ENCODE measurements at regions not wholly inside any gene's neighbourhood (a gene's known extent, or its start where the extent isn't known, plus 50 kb on each side); places are given as distances from the start of the nearest gene placed in this dataset.

- no peaks in the 10 kb centered on the region for H3K36me3 ChIP-seq (ENCODE audit: insufficient read depth, low read length)
- ChIA-PET POLR2A (interaction anchor here (1.1 kb wide), 1 partner anchor 9 kb away, joined by 4 read pairs; no protein-coding TSS in a partner anchor), CTCF (ENCODE audit: unreplicated experiment) (no interaction called here)
- no peak overlapping the region for H2AFZ ChIP-seq (ENCODE audit: low read length)
- no peaks in the 10 kb centered on the region for H4K20me1 ChIP-seq (ENCODE audit: insufficient read depth, low read length)
- H3K9me2 ChIP-seq (ENCODE audit: insufficient read depth, low read length) = no peaks in the 10 kb centered on the region
- no peak for DNase-seq (ENCODE audit: low spot score)
- intact Hi-C loops (cut with micrococcal nuclease; ENCODE audit: unreplicated experiment) = no loop called here
- no peak overlapping the region for H3K27ac ChIP-seq (ENCODE audit: low read depth, low read length, poor library complexity, severe bottlenecking)
- no peak overlapping the region for H3K4me3 ChIP-seq (ENCODE audit: low read depth, low read length, poor library complexity, severe bottlenecking)
- TF ChIP-seq EZH2phosphoT487 (IDR thresholded peaks at IDR 0.05; ENCODE audit: borderline replicate concordance, low read depth, low read length) = no peak
- no peak for TF ChIP-seq CTCF (conservative IDR thresholded peaks at IDR 0.05; ENCODE audit: low read length)
- no peaks in the 10 kb centered on the region for H3K9me3 ChIP-seq (ENCODE audit: low read length)
- H3K79me2 ChIP-seq (ENCODE audit: insufficient read depth, low read depth, low read length) = no peaks in the 10 kb centered on the region
- BruUV-seq (replicated peaks) = no TSS peak
- no peaks in the 10 kb centered on the region for H3K4me1 ChIP-seq (ENCODE audit: insufficient read depth, low read length, poor library complexity, severe bottlenecking)
- H3K4me2 ChIP-seq (ENCODE audit: low read length) = no peak overlapping the region
Observed at GRCh38 chr12:4197922-4198763, 75.4 kb upstream of the CCND2 start.

DNA sequence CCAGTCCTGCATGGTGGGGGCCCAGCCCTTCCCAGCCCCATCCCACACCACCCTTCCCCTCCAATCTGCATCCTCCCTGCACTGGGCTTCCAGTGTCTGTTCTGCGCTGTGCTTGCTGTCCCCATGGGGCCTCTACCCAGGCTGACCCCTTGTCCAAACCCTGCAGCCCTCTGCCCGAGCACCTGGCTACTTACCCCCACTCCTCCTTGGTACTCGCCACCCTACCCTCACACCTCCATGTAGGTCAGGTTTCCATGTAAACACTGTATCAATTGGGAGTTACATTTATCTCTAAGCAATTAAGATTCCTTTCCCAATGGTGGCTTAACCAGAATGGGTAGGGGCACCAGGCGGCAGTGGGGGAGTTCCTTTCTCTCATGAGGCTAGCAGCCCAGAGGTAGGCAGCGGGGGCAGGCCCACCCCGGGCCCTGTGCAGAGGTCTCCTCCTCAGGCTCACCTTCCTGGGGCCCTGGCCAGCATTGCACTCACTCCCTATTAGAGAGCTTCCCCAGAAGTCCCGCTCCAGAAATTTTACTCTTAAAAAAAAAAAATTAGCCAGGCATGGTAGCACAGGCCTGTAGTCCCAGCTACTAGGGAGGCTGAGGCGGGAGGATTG, 76.6 kb upstream of the CCND2 start:
- no peaks in the 10 kb centered on the region for H3K9me3 ChIP-seq (ENCODE audit: low read length)
- no peaks in the 10 kb centered on the region for H3K9me2 ChIP-seq (ENCODE audit: insufficient read depth, low read length)
- TF ChIP-seq CTCF (conservative IDR thresholded peaks at IDR 0.05; ENCODE audit: low read length) (no peak), EZH2phosphoT487 (IDR thresholded peaks at IDR 0.05; ENCODE audit: borderline replicate concordance, low read depth, low read length) (no peak)
- CTCF ChIA-PET (ENCODE audit: unreplicated experiment) = no interaction called here
- H3K4me2 ChIP-seq (ENCODE audit: low read length) = no peak overlapping the region
- H3K36me3 ChIP-seq (ENCODE audit: insufficient read depth, low read length) = no peaks in the 10 kb centered on the region
- no peak overlapping the region for H2AFZ ChIP-seq (ENCODE audit: low read length)
- H3K79me2 ChIP-seq (ENCODE audit: insufficient read depth, low read depth, low read length) = no peaks in the 10 kb centered on the region
- H3K4me1 ChIP-seq (ENCODE audit: insufficient read depth, low read length, poor library complexity, severe bottlenecking) = no peaks in the 10 kb centered on the region
- intact Hi-C loops (cut with micrococcal nuclease; ENCODE audit: unreplicated experiment) = no loop called here
- H3K27ac ChIP-seq (ENCODE audit: low read depth, low read length, poor library complexity, severe bottlenecking) = no peak overlapping the region
- H4K20me1 ChIP-seq (ENCODE audit: insufficient read depth, low read length) = no peaks in the 10 kb centered on the region
- no peak overlapping the region for H3K4me3 ChIP-seq (ENCODE audit: low read depth, low read length, poor library complexity, severe bottlenecking)
- no TSS peak for BruUV-seq (replicated peaks)
- DNase-seq (ENCODE audit: low spot score) = no peak
- POLR2A ChIA-PET = interaction anchor here (1.0 to 1.1 kb wide), 2 partner anchors 9 to 10 kb away, joined by 3 to 4 read pairs; no protein-coding TSS in a partner anchor

GRCh38 chr12:4194668-4195067, 78.9 kb upstream of the CCND2 start:
- Histone ChIP-seq H3K4me2 (ENCODE audit: low read length) (no peak overlapping the region), H3K4me3 (ENCODE audit: low read depth, low read length, poor library complexity, severe bottlenecking) (no peak overlapping the region), H3K4me1 (ENCODE audit: insufficient read depth, low read length, poor library complexity, severe bottlenecking) (no peaks in the 10 kb centered on the region), H3K9me2 (ENCODE audit: insufficient read depth, low read length) (no peaks in the 10 kb centered on the region), H3K9me3 (ENCODE audit: low read length) (no peaks in the 10 kb centered on the region), H4K20me1 (ENCODE audit: insufficient read depth, low read length) (no peaks in the 10 kb centered on the region), H3K79me2 (ENCODE audit: insufficient read depth, low read depth, low read length) (no peaks in the 10 kb centered on the region), H3K27ac (ENCODE audit: low read depth, low read length, poor library complexity, severe bottlenecking) (no peak overlapping the region), H3K36me3 (ENCODE audit: insufficient read depth, low read length) (no peaks in the 10 kb centered on the region), H2AFZ (ENCODE audit: low read length) (no peak overlapping the region)
- POLR2A ChIA-PET = interaction anchor here (0.9 kb wide), 1 partner anchor 21 kb away, joined by 3 read pairs; no protein-coding TSS in a partner anchor
- intact Hi-C loops (cut with micrococcal nuclease; ENCODE audit: unreplicated experiment) = no loop called here
- CTCF ChIA-PET (ENCODE audit: unreplicated experiment) = no interaction called here
- no TSS peak for BruUV-seq (replicated peaks)
- TF ChIP-seq EZH2phosphoT487 (IDR thresholded peaks at IDR 0.05; ENCODE audit: borderline replicate concordance, low read depth, low read length) (no peak), CTCF (conservative IDR thresholded peaks at IDR 0.05; ENCODE audit: low read length) (no peak)
- DNase-seq (ENCODE audit: low spot score) = no peak
